A549 (cell line): ENCODE measurements at regions not wholly inside any gene's neighbourhood (a gene's known extent, or its start where the extent isn't known, plus 50 kb on each side); places are given as distances from the start of the nearest gene placed in this dataset.

Experiments used
- ATAC-seq, 2 experiments: fragments of 200-7000 bp in 1 of 2; fragments of >200 bp in 1 of 2; cut with Nextera tagmentation in 1 of 2; cut with Tn5 transposase in 1 of 2; 3 replicates each; pipeline versions ENCODE4 v1.8.0 to v1.9.1; 2018 to 2020; ENCODE audit warnings: mild to moderate bottlenecking in 1 of 2, moderate library complexity in 1 of 2
- CTCF ChIA-PET: fragments of 300-600 bp; sonication (Branson Sonifier 250); formaldehyde crosslinking; extraction: SDS; loops from one replicate; lab custom pipeline; 2021; ENCODE audit warnings: antibody characterized with exemption, inconsistent platforms; lab: Yijun Ruan, JAX
- POLR2A ChIA-PET: fragments of 350-600 bp; formaldehyde crosslinking; extraction: SDS; loops from one replicate; lab custom pipeline; 2021; ENCODE audit warnings: antibody characterized with exemption, inconsistent platforms; lab: Yijun Ruan, JAX
- DNase-seq, 2 experiments: peaks; one replicate each; pipeline versions ENCODE4 v3.0.0 to v3.0.0-alpha.2; 2011 to 2016; ENCODE audit warnings: low read depth in 1 of 2, low spot score in 1 of 2
- FAIRE-seq: peaks from 2 replicates; lab custom pipeline; 2011; peaks lifted over from hg19 to GRCh38; lab: Jason Lieb, UNC
- H3K27ac ChIP-seq, 2 experiments: fragments of >200 bp; sonication (Bioruptor Twin); formaldehyde crosslinking; 3 replicates each; pipeline ENCODE4 v1.5.1; 2016 to 2017
- H3K4me1 ChIP-seq: fragments of >200 bp; sonication (Bioruptor Twin); formaldehyde crosslinking; 3 replicates; pipeline ENCODE4 v1.6.1; 2016
- H3K4me2 ChIP-seq: fragments of >200 bp; sonication (Bioruptor Twin); formaldehyde crosslinking; 3 replicates; pipeline ENCODE4 v1.6.1; 2016
- H3K4me3 ChIP-seq: fragments of >200 bp; sonication (Bioruptor Twin); formaldehyde crosslinking; 3 replicates; pipeline ENCODE4 v1.5.1; 2016
- H3K9me3 ChIP-seq: fragments of >200 bp; sonication (Bioruptor Twin); formaldehyde crosslinking; 3 replicates; pipeline ENCODE4 v1.6.1; 2016
- CBX2 ChIP-seq: fragments of 200-600 bp; sonication (generic); IDR thresholded peaks from 2 replicates; pipeline ENCODE4 v1.6.1; 2016; ENCODE audit warnings: low read depth, mild to moderate bottlenecking, borderline replicate concordance
- CBX8 ChIP-seq: fragments of 200-600 bp; sonication (generic); IDR thresholded peaks from 2 replicates; pipeline ENCODE4 v1.6.1; 2016
- CHD2 ChIP-seq: fragments of 150-350 bp; IDR thresholded peaks from 2 replicates; pipeline ENCODE4 v1.6.1; 2014; ENCODE audit warnings: low read length; ENCODE audit not compliant: partially characterized antibody
- ELK1 ChIP-seq: fragments of 150-350 bp; IDR thresholded peaks from 2 replicates; pipeline ENCODE4 v1.6.1; 2014; ENCODE audit warnings: low read depth, mild to moderate bottlenecking, low read length
- ESRRA ChIP-seq: fragments of 150-350 bp; IDR thresholded peaks from 2 replicates; pipeline ENCODE4 v1.6.1; 2014; ENCODE audit warnings: mild to moderate bottlenecking, low read length, borderline replicate concordance
- FOSL2 ChIP-seq, 2 experiments: fragments of 450-650 bp in 1 of 2; fragments of >200 bp in 1 of 2; sonication (Bioruptor Twin) in 1 of 2; formaldehyde crosslinking; IDR thresholded peaks; 2 replicates each; pipeline versions ENCODE4 v1.5.0 to v1.6.1; 2016 to 2020; ENCODE audit warnings: mild to moderate bottlenecking in 1 of 2, moderate library complexity in 1 of 2
- HES2 ChIP-seq: fragments of >200 bp; sonication (Bioruptor Twin); formaldehyde crosslinking; IDR thresholded peaks from 2 replicates; pipeline ENCODE4 v1.6.1; 2016
- HEYL ChIP-seq: fragments of 250-450 bp; sonication (Bioruptor Pico); IDR thresholded peaks from 2 replicates; pipeline ENCODE4 v1.8.0; 2021; ENCODE audit warnings: mild to moderate bottlenecking, moderate library complexity
- JUNB ChIP-seq: fragments of >200 bp; sonication (Bioruptor Twin); formaldehyde crosslinking; IDR thresholded peaks from 2 replicates; pipeline ENCODE4 v1.6.1; 2016
- KDM1A ChIP-seq: fragments of 200-600 bp; sonication (generic); IDR thresholded peaks from 2 replicates; pipeline ENCODE4 v1.6.1; 2016; ENCODE audit warnings: low read depth, mild to moderate bottlenecking
- KDM5A ChIP-seq: fragments of 200-600 bp; sonication (generic); IDR thresholded peaks from 2 replicates; pipeline ENCODE4 v1.6.1; 2016; ENCODE audit warnings: antibody characterized with exemption, mild to moderate bottlenecking
- MAX ChIP-seq: IDR thresholded peaks from 2 replicates; pipeline ENCODE4 v1.6.1; 2012
- MAZ ChIP-seq: fragments of 150-350 bp; IDR thresholded peaks from 2 replicates; pipeline ENCODE4 v1.6.1; 2014; ENCODE audit warnings: antibody characterized with exemption, low read depth, low read length, borderline replicate concordance
- MYC ChIP-seq: IDR thresholded peaks from 2 replicates; pipeline ENCODE4 v1.6.1; 2012; ENCODE audit warnings: mild to moderate bottlenecking, inconsistent platforms, low read length, improper control_type of control experiment, borderline replicate concordance
- PBX3 ChIP-seq: IDR thresholded peaks from 2 replicates; pipeline ENCODE4 v1.6.1; 2012
- RCOR1 ChIP-seq: fragments of 150-350 bp; IDR thresholded peaks from 2 replicates; pipeline ENCODE4 v1.6.1; 2014; ENCODE audit warnings: antibody characterized with exemption, low read length, low read depth
- SMC3 ChIP-seq: fragments of >200 bp; sonication (Bioruptor Twin); formaldehyde crosslinking; IDR thresholded peaks from 3 replicates; pipeline ENCODE4 v1.6.1; 2018; ENCODE audit warnings: inconsistent platforms
- TP53 ChIP-seq: fragments of 250-450 bp; sonication (Bioruptor Pico); IDR thresholded peaks from 2 replicates; pipeline ENCODE4 v1.5.0; 2021; ENCODE audit warnings: mild to moderate bottlenecking, moderate library complexity
- ZFP36 ChIP-seq: fragments of 450-650 bp; IDR thresholded peaks from 2 replicates; pipeline ENCODE4 v1.6.1; 2014; ENCODE audit warnings: borderline replicate concordance; ENCODE audit not compliant: partially characterized antibody
- ZNF302 ChIP-seq: fragments of 250-450 bp; sonication (Bioruptor Pico); IDR thresholded peaks from 2 replicates; pipeline ENCODE4 v1.9.0; 2021; ENCODE audit warnings: inconsistent platforms, mild to moderate bottlenecking, moderate library complexity
- WGBS: methylation state at CpG from one replicate; pipeline ENCODE4 v1.1.6; 2017; ENCODE audit errors: missing lambda C conversion rate; 5-methylcytosine and 5-hydroxymethylcytosine counted together

GRCh38 chr1:201637282-201638079, 98.6 kb downstream of the NAV1 start (continued):
- TF ChIP-seq SMC3 (no peak), HEYL (CRISPR knock-in tag) (no peak)

GRCh38 chr1:201639391-201639790, 100.5 kb downstream of the NAV1 start:
- POLR2A ChIA-PET, result no interaction called here
- Histone ChIP-seq H3K4me3 (no peak overlapping the region), H3K27ac (no peak overlapping the region), H3K4me2 (no peak overlapping the region), H3K9me3 (no peaks in the 10 kb centered on the region), H3K4me1 (0 out of 3 replicates have a peak, but pooled peaks cover 1% of the 10 kb centered on the region)
- CTCF ChIA-PET, result interaction anchor here (1.0 to 3.3 kb wide), 6 partner anchors 9 to 158 kb away, joined by 3 to 12 read pairs (median 4); no protein-coding TSS in a partner anchor
- no peak for ATAC-seq
- no peak for DNase-seq
- WGBS, result 67% methylated on average over 6 of the region's 7 CpGs
- TF ChIP-seq ELK1 (no peak), JUNB (no peak), MAZ (no peak)
- no peak for FAIRE-seq

- H3K4me3 ChIP-seq, result no peak overlapping the region
- ChIA-PET CTCF (interaction anchor here (1.0 to 3.3 kb wide), 5 partner anchors 9 to 158 kb away, joined by 3 to 12 read pairs (median 4); no protein-coding TSS in a partner anchor), POLR2A (no interaction called here)
- H3K4me1 ChIP-seq, result no peaks in the 10 kb centered on the region
- no peak overlapping the region for H3K4me2 ChIP-seq
- H3K9me3 ChIP-seq, result no peaks in the 10 kb centered on the region
- FAIRE-seq (no peak), DNase-seq (no peak), ATAC-seq (no peak)
- no peak for TF ChIP-seq ESRRA
- TF ChIP-seq CBX8, result no peak
- TF ChIP-seq RCOR1, result no peak
- TF ChIP-seq CHD2, result no peak
- TF ChIP-seq KDM5A, result no peak
- TF ChIP-seq ZFP36, result no peak
- TF ChIP-seq TP53 (CRISPR knock-in tag), result no peak
- no peak for TF ChIP-seq KDM1A
- TF ChIP-seq ZNF302 (CRISPR knock-in tag), result no peak
- no peak for TF ChIP-seq MYC
- TF ChIP-seq HES2, result no peak
- TF ChIP-seq CBX2, result no peak
- no peak for TF ChIP-seq PBX3
- TF ChIP-seq FOSL2 (IDR thresholded peaks at IDR 0.05), result no peak
- TF ChIP-seq FOSL2 (CRISPR knock-in tag; IDR thresholded peaks at IDR 0.05), result no peak
- TF ChIP-seq HEYL (CRISPR knock-in tag), result no peak
- TF ChIP-seq MAZ, result no peak
- TF ChIP-seq MAX, result no peak
- WGBS, result 76% methylated on average over 6 of the region's 6 CpGs
- H3K27ac ChIP-seq, result no peak overlapping the region
Measured at GRCh38 chr1:201639826-201640225, 100.9 kb downstream of the NAV1 start.
